A172 (cell line): ENCODE measurements at regions not wholly inside any gene's neighbourhood (a gene's known extent, or its start where the extent isn't known, plus 50 kb on each side); places are given as distances from the start of the nearest gene placed in this dataset.
"Not testable (repeated sequence)": the region's sequence is repeated elsewhere in the genome, so short reads cannot be mapped to it uniquely, and the experiment has no call there.

Source experiments
- DNase-seq: peaks from one replicate; pipeline ENCODE4 v3.0.0-alpha.2; 2015; ENCODE audit warnings: low spot score

GRCh38 chr12:34405286-34406227 lies 383.3 kb downstream of the ALG10 start:
- DNase-seq, result no peak

GRCh38 chr12:34406228-34406995 lies 384.1 kb downstream of the ALG10 start:
- DNase-seq, result no peak

GRCh38 chr12:34406996-34407300 lies 384.7 kb downstream of the ALG10 start:
- no peak for DNase-seq

GRCh38 chr12:34407813-34408212 lies 385.5 kb downstream of the ALG10 start:
- no peak for DNase-seq

GRCh38 chr12:34431509-34431908 lies 409.2 kb downstream of the ALG10 start:
- not testable (repeated sequence) for DNase-seq
